ENCODE measurements at regions not wholly inside any gene's neighbourhood (a gene's known extent, or its start where the extent isn't known, plus 50 kb on each side); places are given as distances from the start of the nearest gene placed in this dataset.

GRCh38 chrX:7280520-7280919, 132.6 kb upstream of the PUDP start:
- DNase-seq, result no peak
- TF ChIP-seq CTCF (IDR thresholded peaks at IDR 0.05) (no peak), EP300 (IDR thresholded peaks at IDR 0.05; ENCODE audit: low read depth) (no peak), POLR2AphosphoS5 (IDR thresholded peaks at IDR 0.05) (no peak), POLR2A (IDR thresholded peaks at IDR 0.05) (no peak)
- H3K27me3 ChIP-seq, result no peaks in the 10 kb centered on the region
- no peaks in the 10 kb centered on the region for H3K36me3 ChIP-seq
- intact Hi-C loops (cut with DNase I; ENCODE audit: low total_unique reads) (no loop called here), in situ Hi-C loops (cut with MboI; ENCODE audit: low pct_ligation_motif_present in 1 of 4, low pct_unique_long_range_greater_than_20kb in 1 of 4, low sequenced_read_pairs in 3 of 4) (no loop called here)
- H3K4me1 ChIP-seq, result no peaks in the 10 kb centered on the region
- 72% methylated on average over 2 of the region's 2 CpGs; no CpG with 5 or more reads in 1 of the 2 donors for WGBS, 2 donors (ENCODE audit: low coverage in 1 of 2)
- no peak overlapping the region for H3K27ac ChIP-seq
- H3K4me3 ChIP-seq, result no peak overlapping the region
- no peaks in the 10 kb centered on the region for H3K9me3 ChIP-seq

- Histone ChIP-seq H3K4me1 (no peaks in the 10 kb centered on the region), H3K9me3 (no peaks in the 10 kb centered on the region), H3K36me3 (no peaks in the 10 kb centered on the region), H3K27ac (no peak overlapping the region), H3K27me3 (no peaks in the 10 kb centered on the region), H3K4me3 (no peak overlapping the region)
- intact Hi-C loops (cut with DNase I; ENCODE audit: low total_unique reads), result no loop called here
- DNase-seq, result no peak
- in situ Hi-C loops (cut with MboI; ENCODE audit: low pct_ligation_motif_present in 1 of 4, low pct_unique_long_range_greater_than_20kb in 1 of 4, low sequenced_read_pairs in 3 of 4), result no loop called here
- TF ChIP-seq CTCF (IDR thresholded peaks at IDR 0.05) (no peak), POLR2AphosphoS5 (IDR thresholded peaks at IDR 0.05) (no peak), POLR2A (IDR thresholded peaks at IDR 0.05) (no peak), EP300 (IDR thresholded peaks at IDR 0.05; ENCODE audit: low read depth) (no peak)
- 66% methylated on average over 6 of the region's 6 CpGs; no CpG with 5 or more reads in 1 of the 2 donors for WGBS, 2 donors (ENCODE audit: low coverage in 1 of 2)
Measured at GRCh38 chrX:7272346-7272745, 124.4 kb upstream of the PUDP start.

GRCh38 chrX:7270933-7271332, 123.0 kb upstream of the PUDP start:
- H3K27ac ChIP-seq, result no peak overlapping the region
- DNase-seq, result no peak
- in situ Hi-C loops (cut with MboI; ENCODE audit: low pct_ligation_motif_present in 1 of 4, low pct_unique_long_range_greater_than_20kb in 1 of 4, low sequenced_read_pairs in 3 of 4), result no loop called here
- intact Hi-C loops (cut with DNase I; ENCODE audit: low total_unique reads), result no loop called here
- H3K9me3 ChIP-seq, result no peaks in the 10 kb centered on the region
- no peak overlapping the region for H3K4me3 ChIP-seq
- H3K4me1 ChIP-seq, result no peaks in the 10 kb centered on the region
- H3K27me3 ChIP-seq, result no peaks in the 10 kb centered on the region
- TF ChIP-seq POLR2AphosphoS5 (IDR thresholded peaks at IDR 0.05) (no peak), EP300 (IDR thresholded peaks at IDR 0.05; ENCODE audit: low read depth) (no peak), CTCF (IDR thresholded peaks at IDR 0.05) (no peak), POLR2A (IDR thresholded peaks at IDR 0.05) (no peak)
- 75 to 82% methylated on average over 2 to 3 of the region's 3 CpGs for WGBS, 2 donors (ENCODE audit: low coverage in 1 of 2)
- no peaks in the 10 kb centered on the region for H3K36me3 ChIP-seq

GRCh38 chrX:7269991-7270390, 122.0 kb upstream of the PUDP start:
- Histone ChIP-seq H3K36me3 (no peaks in the 10 kb centered on the region), H3K27me3 (no peaks in the 10 kb centered on the region), H3K4me3 (no peak overlapping the region), H3K27ac (no peak overlapping the region), H3K9me3 (no peaks in the 10 kb centered on the region), H3K4me1 (no peaks in the 10 kb centered on the region)
- WGBS, 2 donors (ENCODE audit: low coverage in 1 of 2), result 67 to 76% methylated on average over 2 to 3 of the region's 3 CpGs
- TF ChIP-seq POLR2AphosphoS5 (IDR thresholded peaks at IDR 0.05) (peak in 1 of 3 donors; percentile 19), EP300 (IDR thresholded peaks at IDR 0.05; ENCODE audit: low read depth) (no peak)
- intact Hi-C loops (cut with DNase I; ENCODE audit: low total_unique reads), result no loop called here
- no peak for DNase-seq
- in situ Hi-C loops (cut with MboI; ENCODE audit: low pct_ligation_motif_present in 1 of 4, low pct_unique_long_range_greater_than_20kb in 1 of 4, low sequenced_read_pairs in 3 of 4), result no loop called here

- WGBS, 2 donors (ENCODE audit: low coverage in 1 of 2), result 73% methylated on average over 5 of the region's 5 CpGs; no CpG with 5 or more reads in 1 of the 2 donors
- no peaks in the 10 kb centered on the region for H3K4me1 ChIP-seq
- TF ChIP-seq EP300 (IDR thresholded peaks at IDR 0.05; ENCODE audit: low read depth) (no peak), CTCF (IDR thresholded peaks at IDR 0.05) (no peak), POLR2A (IDR thresholded peaks at IDR 0.05) (no peak), POLR2AphosphoS5 (IDR thresholded peaks at IDR 0.05) (no peak)
- in situ Hi-C loops (cut with MboI; ENCODE audit: low pct_ligation_motif_present in 1 of 4, low pct_unique_long_range_greater_than_20kb in 1 of 4, low sequenced_read_pairs in 3 of 4) (no loop called here), intact Hi-C loops (cut with DNase I; ENCODE audit: low total_unique reads) (no loop called here)
- H3K36me3 ChIP-seq, result no peaks in the 10 kb centered on the region
- DNase-seq, result no peak
- H3K9me3 ChIP-seq, result no peaks in the 10 kb centered on the region
- no peak overlapping the region for H3K4me3 ChIP-seq
- no peaks in the 10 kb centered on the region for H3K27me3 ChIP-seq
- no peak overlapping the region for H3K27ac ChIP-seq
Measured at GRCh38 chrX:7269589-7269988, 121.6 kb upstream of the PUDP start.
